ENCODE measurements at regions not wholly inside any gene's neighbourhood (a gene's known extent, or its start where the extent isn't known, plus 50 kb on each side); places are given as distances from the start of the nearest gene placed in this dataset.
"Not testable (repeated sequence)": the region's sequence is repeated elsewhere in the genome, so short reads cannot be mapped to it uniquely, and the experiment has no call there.

- DNase-seq = no peak
These were observed 1597.7 kb downstream of the NLGN4Y start for GRCh38 chrY:16121988-16122387.

- no peak for DNase-seq
These were observed 1600.4 kb downstream of the NLGN4Y start for GRCh38 chrY:16124630-16125317.

- DNase-seq = no peak
These were observed 1612.4 kb downstream of the NLGN4Y start for GRCh38 chrY:16136581-16137298.

GRCh38 chrY:16157801-16158200 is 1633.5 kb downstream of the NLGN4Y start:
- no peak for DNase-seq

- not testable (repeated sequence) for DNase-seq
These were observed 1651.4 kb downstream of the NLGN4Y start for GRCh38 chrY:16175740-16176139.

- not testable (repeated sequence) for DNase-seq
These were observed 1674.5 kb downstream of the CDY2B start for GRCh38 chrY:16205482-16205881.

GRCh38 chrY:16243322-16243721 is 1636.7 kb downstream of the CDY2B start:
- DNase-seq = not testable (repeated sequence)

- not testable (repeated sequence) for DNase-seq
These were observed 1625.3 kb downstream of the CDY2B start for GRCh38 chrY:16254551-16255295.

- not testable (repeated sequence) for DNase-seq
These were observed 1624.2 kb downstream of the CDY2B start for GRCh38 chrY:16255778-16256177.
